GM12878 (cell line): ENCODE measurements at regions not wholly inside any gene's neighbourhood (a gene's known extent, or its start where the extent isn't known, plus 50 kb on each side); places are given as distances from the start of the nearest gene placed in this dataset.

Experiments
- BRCA1 ChIP-seq: IDR thresholded peaks from 2 replicates; pipeline ENCODE4 v1.6.1; 2011; ENCODE audit warnings: low read depth, low read length, improper control_type of control experiment
- CREM ChIP-seq: IDR thresholded peaks from 2 replicates; pipeline ENCODE4 v1.6.1; 2014; ENCODE audit warnings: antibody characterized with exemption, low read depth
- CTCF ChIP-seq, 3 experiments: IDR thresholded peaks in 2 of 3; conservative IDR thresholded peaks in 1 of 3; 2 replicates each; pipeline ENCODE4 v1.5.1; 2011; ENCODE audit warnings: low read depth in 3 of 3, low read length in 3 of 3, mild to moderate bottlenecking in 3 of 3, control low read depth in 2 of 3, moderate library complexity in 2 of 3, inconsistent platforms in 1 of 3, mixed read lengths in 1 of 3; ENCODE audit not compliant: control insufficient read depth in 2 of 3, insufficient read depth in 1 of 3; ENCODE audit errors: extremely low read depth in 1 of 3
- E4F1 ChIP-seq: fragments of 450-650 bp; IDR thresholded peaks from 2 replicates; pipeline ENCODE4 v1.6.1; 2018; ENCODE audit warnings: borderline replicate concordance, mild to moderate bottlenecking; ENCODE audit not compliant: partially characterized antibody
- EGR1 ChIP-seq, 2 experiments: IDR thresholded peaks; 1 replicate in 1 of 2; 2 replicates in 1 of 2; pipeline ENCODE4 v1.6.1; 2011 to 2012; ENCODE audit warnings: low read depth in 2 of 2, low read length in 2 of 2, borderline replicate concordance in 1 of 2, mild to moderate bottlenecking in 1 of 2, moderate library complexity in 1 of 2
- ELK1 ChIP-seq: IDR thresholded peaks from 2 replicates; pipeline ENCODE4 v1.6.1; 2012; ENCODE audit warnings: low read depth, low read length, improper control_type of control experiment
- NRF1 ChIP-seq: conservative IDR thresholded peaks from 2 replicates; pipeline ENCODE4 v1.6.1; 2011; ENCODE audit warnings: mild to moderate bottlenecking, low read depth, low read length, improper control_type of control experiment

- TF ChIP-seq E4F1 (no peak), BRCA1 (no peak), CTCF (IDR thresholded peaks at IDR 0.05 in 2 of 3, conservative IDR thresholded peaks at IDR 0.05 in 1 of 3; ENCODE audit: control insufficient read depth in 2 of 3, extremely low read depth in 1 of 3, insufficient read depth in 1 of 3, low read depth in 3 of 3, low read length in 3 of 3) (no peak), NRF1 (no peak), CREM (no peak), ELK1 (no peak), EGR1 (IDR thresholded peaks at IDR 0.05; ENCODE audit: borderline replicate concordance in 1 of 2, low read depth in 2 of 2, low read length in 2 of 2) (no peak)
Observed at GRCh38 chr1:234533034-234533891, 54.3 kb upstream of the TARBP1 start.
